Stromal cell of bone marrow (primary cell): ENCODE measurements at regions not wholly inside any gene's neighbourhood (a gene's known extent, or its start where the extent isn't known, plus 50 kb on each side); places are given as distances from the start of the nearest gene placed in this dataset.

Experiments
- DNase-seq: peaks from one replicate; pipeline ENCODE4 v3.0.0-alpha.2; 2012; ENCODE audit warnings: low read depth

DNA sequence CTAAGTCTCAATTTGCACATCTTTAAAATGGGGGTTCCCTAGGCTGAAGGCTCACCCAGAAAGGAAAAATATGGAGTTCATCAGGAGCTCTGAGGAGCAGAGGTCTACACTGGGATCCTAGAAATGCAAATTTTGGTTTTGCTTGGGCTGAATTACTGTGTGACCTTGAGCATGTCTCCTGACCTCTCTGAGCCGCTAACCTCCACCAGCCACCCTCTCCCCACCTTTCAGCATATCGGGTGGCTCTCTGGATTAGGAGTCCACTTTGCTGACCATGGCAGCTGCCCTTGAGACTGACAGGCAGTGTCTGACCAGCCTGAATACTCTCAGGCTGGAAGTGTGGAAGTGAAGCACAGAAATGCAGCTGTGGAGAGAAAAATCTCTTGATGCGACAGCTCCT is 165.9 kb upstream of the LRFN2 start:
- no peak for DNase-seq

DNA sequence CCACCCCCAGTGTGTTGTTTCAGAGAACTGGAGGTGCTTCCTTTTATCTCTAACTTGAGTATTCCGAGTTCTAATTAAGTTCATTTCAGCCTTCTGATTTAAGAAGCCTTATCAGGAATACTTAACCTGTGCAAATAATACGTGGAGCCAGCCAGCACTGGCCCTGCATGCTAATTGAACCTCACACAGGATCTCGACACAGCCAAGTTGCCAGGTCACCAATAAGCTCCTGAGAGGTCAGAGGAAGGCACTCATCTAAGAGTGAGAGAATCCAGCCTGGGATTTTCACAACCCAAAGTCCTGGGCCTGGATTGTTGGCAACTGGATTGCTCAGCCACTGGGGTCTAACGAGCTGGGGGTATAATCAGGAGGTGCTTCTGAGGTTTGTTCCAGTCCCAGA is 157.7 kb upstream of the LRFN2 start:
- DNase-seq, result no peak

DNA sequence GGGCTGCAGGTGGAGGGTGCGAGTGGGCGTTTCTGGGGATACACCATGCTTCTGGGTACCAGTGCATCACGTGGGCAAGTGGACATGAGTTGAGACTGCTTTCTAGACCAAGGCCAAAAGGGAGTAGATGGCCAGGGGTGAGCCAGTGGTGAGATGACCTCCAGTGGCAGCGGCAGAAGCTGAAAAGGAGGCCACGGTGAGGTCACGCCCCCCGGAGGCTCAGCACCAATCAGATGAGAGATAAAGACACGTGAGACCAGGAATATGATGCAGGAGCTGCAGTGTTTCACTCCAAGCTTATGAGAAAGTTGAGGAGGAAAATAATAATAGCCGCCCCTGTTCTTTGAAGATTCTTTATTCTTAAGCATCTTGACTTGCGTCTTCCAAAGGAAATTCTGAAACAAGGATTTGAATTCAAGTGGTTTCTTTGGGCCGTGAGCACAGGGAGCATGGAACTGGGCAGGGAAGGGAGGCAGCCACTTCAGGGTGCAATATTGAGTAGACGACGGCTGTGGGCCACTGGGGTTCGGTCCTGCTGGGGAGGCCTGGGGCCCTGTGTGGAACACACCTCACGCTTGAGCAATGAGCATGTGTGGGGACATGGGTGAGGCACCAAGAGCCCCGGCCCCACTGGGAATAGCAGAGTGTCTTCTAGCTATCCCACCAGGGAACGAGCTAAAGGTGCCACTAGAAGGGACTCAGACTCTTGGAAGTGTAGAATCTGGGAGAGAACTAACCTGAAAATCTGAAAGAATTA is 156.7 kb upstream of the LRFN2 start:
- DNase-seq, result no peak

DNA sequence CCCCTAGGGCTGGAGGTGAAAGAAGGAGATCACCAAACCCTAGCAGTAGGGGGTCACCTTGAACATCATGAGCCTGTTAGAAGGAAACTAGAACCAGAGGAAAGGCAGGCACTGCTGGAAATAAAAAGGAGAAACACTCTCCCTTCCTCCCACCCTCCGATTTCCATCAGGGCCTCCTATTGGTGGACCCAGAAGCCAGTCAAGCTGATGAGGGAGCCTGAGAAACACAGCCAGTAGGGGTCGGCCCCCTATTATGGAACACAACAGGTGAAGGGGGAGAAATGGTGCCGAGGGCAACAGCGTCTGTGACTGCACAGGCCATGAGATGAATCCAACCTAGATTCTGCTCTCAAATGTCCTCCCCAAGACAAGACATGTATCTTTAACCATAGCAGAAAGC is 156.1 kb upstream of the LRFN2 start:
- no peak for DNase-seq

DNA sequence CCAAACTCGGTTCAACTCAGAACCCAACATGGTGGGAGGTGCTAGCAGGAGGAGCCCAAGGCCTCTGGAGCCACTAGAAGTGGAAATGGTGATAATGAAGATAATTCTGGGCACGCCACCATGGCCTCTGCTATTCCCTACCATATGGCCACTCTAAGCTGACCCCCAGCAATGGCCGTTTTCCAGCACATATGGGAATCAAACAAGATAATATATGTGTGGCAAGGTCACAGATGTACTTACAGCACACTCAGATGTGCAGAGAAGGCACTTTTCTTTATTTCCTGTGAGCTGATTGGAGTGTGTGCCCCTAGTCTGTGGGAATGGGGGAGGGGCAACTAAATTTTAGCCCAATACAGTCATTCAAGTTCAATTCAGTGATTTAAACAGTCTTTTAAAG is 153.4 kb upstream of the LRFN2 start:
- DNase-seq, result no peak

DNA sequence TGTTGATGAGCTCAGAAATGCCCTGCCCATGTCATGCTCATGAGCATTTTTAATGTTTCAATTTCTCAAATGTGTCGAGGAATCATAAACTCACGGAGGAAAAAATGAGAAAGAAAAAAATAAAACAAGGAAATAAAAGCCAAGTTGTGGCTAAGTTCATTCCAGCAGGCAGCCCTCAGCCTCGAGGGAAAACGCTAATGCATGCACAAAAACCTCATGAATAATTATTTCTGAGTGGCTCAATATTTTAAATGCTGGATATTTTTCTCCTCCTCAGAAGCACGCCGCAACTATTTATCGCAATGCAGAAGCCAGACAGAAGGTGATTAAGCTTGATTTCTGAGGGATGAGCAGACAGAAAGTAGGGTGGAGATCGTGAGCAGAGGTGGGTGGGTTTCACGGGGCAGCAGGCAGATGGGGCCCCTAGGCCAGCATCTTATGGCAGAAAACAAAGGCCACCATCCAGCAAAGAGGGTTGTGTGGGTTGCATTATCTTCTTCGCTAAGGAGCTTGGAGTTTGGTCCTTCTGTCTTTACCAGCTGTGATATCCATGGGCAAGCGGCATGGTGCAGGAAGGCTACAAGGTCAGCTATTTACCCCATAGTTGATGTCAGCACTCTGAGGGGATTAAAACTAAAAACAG is 151.5 kb upstream of the LRFN2 start:
- no peak for DNase-seq

DNA sequence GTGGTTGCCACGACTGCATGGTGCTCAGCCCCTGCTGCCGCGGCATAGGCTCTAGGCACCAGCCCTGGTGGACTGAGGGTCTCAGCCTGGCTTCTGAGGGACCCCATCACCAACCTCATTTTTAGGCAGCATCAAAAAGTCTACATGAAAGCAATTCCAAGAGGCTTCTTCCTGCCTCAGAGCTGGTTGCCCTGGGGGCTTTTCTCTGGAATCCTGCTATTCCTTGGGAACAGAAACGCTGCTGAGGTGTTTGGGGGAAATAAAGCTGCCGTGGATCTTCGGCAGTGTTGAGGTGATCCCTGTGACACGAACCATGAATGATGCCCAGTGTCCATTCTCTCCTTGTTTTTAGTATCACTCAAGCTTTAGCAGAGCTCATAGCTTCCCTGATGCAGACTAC is 148.4 kb upstream of the LRFN2 start:
- DNase-seq, result no peak

DNA sequence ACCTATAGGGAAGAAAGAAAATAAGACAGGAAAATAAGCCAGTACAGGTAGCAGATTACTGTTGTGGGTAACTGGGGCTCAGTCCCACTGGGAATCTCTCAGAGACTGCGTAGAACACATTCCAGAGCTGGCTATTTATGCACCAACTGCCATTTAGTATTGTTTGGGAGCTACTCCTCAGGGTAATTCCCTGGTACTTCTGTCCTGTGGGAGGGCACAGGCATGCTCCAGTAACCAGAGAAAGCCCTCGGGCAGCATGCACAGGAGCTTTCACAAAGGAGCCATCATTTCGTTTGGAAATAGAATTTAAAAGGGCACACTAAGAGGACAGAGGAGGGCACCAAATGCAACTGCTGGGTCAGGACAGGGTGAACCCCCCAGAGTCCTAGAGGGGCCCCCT is 148.0 kb upstream of the LRFN2 start:
- no peak for DNase-seq

DNA sequence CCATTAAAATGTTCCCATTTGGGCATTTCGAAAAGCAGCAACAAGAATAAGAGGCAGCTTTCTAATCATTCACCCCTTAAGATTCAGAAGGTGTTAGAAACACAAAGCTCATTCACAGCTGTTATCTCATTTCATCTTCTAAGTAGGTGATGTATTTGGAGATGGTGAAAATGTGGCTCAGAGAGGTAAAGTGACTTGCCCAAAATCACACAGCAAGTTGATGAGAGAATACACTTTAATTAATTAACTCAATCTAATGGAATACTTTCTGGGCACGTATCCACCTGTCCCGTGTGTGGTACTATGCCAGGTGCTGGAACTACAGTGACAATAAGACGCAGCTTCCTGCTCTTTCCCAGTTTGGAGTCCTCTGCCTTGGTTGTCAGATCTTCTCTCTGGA is 147.4 kb upstream of the LRFN2 start:
- no peak for DNase-seq

DNA sequence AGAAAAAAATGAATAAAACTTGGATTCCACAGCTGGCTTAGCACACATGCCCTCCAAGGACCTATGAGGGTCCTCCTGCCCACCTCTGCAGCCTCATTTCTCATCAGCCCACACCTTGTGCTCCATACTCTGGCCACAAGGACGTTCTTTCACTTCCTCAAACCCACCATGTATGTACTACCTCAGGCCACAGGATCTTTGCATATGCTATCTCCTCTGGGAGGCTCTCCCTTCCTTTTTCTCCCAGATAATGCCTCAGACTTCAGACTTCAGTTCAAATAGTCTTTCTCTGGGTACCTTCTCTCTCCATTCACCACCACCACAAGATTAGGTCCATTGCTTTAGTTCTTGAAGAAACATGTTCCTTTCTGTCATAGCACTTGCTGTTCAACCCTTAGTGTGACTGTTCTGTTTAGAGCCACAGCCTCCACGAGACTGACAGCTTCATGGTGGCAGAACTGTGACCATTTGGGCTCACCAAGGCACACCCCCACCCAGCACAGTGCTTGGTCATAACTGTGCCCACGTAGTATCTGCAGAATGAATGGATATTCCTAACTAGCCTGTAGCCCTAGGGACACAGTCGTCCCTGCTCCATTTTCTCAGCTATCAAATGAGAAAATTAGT is 146.7 kb upstream of the LRFN2 start:
- DNase-seq, result no peak

DNA sequence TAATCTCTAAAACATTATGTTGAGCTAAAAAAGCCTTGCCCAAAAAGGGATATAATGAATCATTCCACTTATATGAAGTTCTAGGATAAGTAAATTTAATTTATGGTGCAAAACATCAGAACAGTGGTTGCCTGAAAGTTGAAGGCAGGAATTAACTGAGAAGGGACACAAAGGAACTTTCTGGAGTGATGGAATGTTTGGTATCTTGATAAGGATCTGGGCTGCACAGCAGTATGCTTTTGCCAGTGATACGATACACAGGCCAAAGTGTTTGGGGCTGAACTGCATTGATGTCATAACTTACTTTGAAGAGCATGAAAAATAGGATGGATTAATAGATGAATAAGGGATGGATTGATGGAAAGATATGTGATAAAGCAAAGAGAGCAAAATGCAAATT is 146.1 kb upstream of the LRFN2 start:
- DNase-seq, result no peak

DNA sequence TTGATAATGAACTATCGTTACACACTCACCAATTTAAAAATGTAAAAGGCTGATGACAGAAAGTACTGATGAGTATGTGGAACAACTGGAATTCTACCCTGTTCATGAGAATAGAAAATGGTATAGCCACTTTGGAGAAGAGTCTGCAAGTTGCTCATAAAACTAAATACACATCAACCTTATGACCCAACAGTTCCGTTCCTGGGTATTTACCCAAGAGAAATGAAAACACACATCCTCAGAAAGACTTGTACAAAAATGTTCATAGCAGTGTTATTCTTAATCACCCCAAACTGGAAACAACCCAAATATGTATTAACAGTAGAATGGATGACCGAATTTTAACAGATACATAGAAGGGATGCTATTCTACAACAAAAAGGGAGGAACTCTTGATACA is 145.7 kb upstream of the LRFN2 start:
- no peak for DNase-seq

DNA sequence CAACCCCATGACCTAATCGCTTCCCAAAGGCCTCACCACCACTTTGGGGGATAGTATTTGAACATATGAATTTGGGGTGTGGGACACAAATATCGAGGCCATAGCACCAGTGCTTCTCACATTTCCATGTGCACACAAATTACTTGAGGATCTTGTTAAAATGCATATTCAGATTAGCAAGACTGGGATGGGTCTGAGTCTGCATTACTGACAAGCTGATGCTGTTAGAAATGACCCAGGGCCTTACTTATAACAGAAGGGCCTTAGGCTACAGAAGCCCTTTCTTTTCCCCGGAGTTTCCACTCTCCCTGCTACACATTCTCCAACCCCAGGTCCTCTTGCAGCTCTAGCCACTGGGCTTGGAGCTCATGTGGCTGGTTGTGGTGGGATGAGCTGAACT is 141.5 kb upstream of the LRFN2 start:
- DNase-seq, result no peak

DNA sequence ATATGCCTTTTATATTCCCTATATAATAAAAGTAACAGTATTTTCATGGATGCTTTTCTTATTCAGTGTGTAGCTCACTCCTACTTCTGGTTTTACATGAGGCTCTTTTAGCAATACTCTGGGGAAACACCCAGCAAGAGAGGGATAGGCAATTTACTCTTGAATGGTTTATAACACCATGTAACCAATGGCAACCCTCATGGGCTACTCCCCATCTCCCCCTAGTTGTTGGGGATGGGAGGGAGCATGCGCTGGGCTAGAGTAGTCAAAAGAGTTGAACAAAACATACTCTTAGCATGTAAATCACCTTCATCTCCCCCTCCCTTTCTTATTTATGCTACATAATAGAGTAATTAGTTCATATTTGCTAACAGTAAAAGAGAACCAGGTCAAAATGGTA is 140.1 kb upstream of the LRFN2 start:
- DNase-seq, result no peak

DNA sequence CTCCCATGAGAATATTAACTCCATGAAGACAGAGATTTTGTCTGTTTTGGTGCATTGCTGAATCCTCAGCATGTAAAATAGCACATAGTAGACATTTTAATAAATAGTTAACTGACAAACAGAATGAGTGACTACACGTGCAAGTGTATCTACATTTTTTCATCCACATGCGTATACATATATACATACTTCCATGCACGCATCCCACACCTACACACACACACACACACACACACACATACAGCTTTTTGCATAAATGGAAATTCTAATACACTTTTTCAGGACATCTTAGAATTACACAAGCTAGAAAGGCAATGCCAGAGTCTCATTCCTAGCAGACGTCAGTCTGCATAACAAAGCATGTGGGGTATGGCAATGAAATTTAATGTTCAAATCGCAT is 139.7 kb upstream of the LRFN2 start:
- DNase-seq, result no peak

DNA sequence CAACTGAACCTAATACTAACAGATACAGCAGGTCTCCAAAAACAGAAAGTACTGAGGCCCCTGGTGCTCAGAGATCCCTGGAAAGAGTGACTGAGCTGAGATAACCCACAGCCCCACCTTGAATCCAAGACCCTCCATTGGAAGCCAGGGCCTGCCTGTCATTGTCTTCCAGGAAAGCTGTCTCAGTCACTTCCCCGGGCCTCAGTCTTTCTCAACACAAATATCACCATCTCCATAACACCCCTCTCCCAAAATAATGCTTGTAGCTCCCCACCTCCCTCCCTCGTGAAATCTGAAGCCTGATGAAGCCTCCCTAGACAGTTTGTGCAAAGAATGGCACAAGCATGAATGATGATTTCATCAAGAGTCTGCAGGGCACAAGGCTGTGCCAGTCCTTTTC is 138.2 kb upstream of the LRFN2 start:
- no peak for DNase-seq

DNA sequence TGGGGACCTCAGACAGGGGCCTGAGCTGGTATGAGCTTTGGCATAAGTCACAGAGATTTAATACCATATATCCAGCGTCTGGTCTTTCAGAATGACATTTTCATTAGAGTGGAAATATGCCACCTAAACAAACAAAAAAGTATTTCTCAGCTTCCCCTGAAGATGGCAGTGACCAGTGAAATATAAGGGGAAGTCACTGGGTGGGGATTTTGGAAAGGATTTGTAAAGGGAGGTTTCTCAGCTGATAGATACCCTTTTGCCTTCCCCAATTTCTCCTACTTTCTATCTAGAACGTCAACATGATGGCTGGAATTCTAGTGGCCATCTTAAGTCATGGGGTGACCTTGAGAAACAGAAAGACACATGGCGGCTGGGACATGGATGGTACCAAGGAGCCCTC is 137.7 kb upstream of the LRFN2 start:
- DNase-seq, result no peak

DNA sequence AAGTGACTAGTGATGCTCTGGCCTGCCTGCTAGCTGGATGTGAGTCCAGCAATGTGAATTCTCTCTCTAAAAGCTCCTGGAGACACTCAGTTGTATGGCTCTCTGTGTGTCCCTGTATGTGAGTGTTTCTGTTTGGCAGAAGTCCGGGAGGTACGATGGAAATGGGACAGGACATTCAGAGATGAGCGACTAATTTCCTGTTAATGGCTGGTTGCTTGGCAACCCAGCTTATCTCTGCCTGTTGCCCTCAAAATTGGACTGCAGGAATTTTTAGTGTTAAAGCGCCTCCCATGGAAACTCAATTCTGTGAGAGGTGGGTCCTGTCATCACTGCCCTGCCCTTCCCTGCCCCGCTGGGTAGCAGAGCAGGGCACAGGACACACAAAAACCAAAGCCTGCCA is 136.8 kb upstream of the LRFN2 start:
- no peak for DNase-seq

DNA sequence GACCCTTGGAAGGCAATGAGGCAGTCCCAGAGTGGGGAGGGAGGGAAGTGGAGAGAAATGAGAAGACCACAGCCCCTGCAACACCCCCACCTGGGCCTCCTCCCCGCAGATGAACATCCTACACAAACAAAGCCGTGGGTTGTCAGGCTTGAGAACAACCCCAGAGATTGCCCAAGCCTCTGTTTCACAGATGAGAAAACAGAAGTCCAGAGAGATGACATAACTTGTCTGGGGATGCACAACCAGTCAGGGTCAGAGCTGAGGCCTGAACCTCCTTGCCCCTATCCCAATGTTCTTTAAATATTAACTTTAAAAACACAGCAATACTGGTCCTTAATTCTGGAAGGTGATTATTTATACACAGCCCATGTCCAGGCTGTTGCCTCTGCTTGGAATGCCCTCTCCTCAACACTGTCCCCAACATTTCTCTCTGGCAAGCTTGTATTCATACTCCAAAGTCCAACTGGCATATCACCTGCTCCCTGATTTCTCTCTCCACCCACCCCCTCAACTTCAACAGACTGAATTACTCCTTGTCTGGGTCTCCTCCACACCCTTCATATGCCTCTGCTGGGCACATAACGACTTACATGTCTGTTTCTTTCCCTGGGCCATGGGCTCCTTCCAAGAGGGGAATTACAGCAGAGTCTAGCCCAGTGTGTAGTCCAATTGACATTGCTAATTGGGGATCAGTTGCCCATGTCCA is 135.5 kb upstream of the LRFN2 start:
- no peak for DNase-seq

DNA sequence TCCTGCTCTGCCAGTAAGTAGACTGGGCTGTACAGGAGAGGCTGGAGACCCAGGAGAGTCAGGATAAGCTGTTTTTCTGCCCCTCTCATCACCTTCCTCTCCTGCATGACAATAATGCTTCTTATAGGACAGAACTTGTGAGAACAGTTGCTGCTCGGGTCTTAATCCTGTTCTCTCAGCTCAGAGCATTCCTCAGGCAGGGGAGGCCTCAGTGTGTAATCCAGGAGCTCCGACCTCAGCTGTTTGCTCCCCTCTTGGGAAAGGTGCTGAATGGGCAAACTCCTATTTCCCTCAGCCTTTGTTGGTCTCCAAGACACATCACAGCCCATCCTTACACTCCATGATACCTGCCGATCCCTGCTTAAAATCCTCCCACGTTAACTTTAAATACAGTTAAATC is 134.9 kb upstream of the LRFN2 start:
- DNase-seq, result no peak

DNA sequence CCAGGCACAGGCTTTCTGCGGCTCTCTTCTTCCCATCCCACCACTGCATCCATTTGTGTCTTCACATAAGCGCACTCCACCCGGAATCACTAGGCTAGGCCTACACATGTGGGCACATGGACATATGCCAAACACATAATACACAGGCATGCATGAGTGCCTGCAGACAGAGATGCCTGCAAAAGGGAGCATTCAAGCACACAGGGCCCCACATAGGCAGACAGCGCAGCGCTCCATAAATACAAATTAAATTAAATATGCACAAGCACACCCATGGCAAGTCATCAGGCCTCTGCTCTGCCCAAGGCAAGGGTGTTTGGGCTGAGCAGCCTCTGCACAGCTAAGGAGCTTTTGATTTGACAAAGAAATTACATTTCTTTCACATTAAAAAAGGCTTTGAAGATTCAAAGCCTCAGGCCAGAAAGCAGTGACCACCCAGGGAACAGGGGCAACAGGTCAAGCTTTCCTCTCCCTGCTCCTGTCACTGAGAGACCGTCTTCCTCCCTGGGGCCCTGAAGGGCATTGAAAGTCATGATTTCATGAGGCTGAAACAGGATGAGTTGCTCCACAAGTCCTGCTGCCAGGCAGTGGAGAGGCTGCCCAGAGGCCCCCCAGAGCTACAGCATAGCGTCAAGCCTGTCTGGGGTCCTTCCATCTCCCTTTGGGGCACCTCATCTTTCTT is 134.2 kb upstream of the LRFN2 start:
- DNase-seq, result no peak

DNA sequence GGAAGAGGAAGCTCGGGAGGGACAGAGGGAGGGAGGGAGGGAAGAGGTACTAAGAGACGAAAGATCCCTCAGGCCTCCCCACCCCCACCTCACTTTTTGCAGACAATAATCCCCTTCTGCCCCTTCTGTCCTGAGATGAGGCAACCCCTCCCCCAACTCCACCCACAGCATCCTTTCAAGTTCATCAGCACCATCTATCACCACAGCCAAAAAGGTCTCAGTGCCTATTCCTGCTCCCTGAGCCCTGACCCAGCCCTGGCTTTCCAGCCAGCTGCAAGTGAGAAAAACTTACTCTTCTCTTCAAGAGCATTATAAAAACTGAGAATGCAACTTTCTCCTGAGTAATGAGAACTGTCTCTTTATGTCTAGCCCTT is 133.2 kb upstream of the LRFN2 start:
- no peak for DNase-seq
